ENCODE measurements at regions not wholly inside any gene's neighbourhood (a gene's known extent, or its start where the extent isn't known, plus 50 kb on each side); places are given as distances from the start of the nearest gene placed in this dataset.

GRCh38 chr9:90034071-90034470 lies 429.3 kb downstream of the GADD45G start:
- no peak for TF ChIP-seq CTCF (IDR thresholded peaks at IDR 0.05)
- TF ChIP-seq POLR2A (IDR thresholded peaks at IDR 0.05): no peak
- TF ChIP-seq POLR2AphosphoS5 (IDR thresholded peaks at IDR 0.05): no peak
- no peak for TF ChIP-seq EP300 (IDR thresholded peaks at IDR 0.05; ENCODE audit: low read depth)
